NCI-H510A treated with DMSO at 0.1 percent for 48 hours (cell line): ENCODE measurements at regions not wholly inside any gene's neighbourhood (a gene's known extent, or its start where the extent isn't known, plus 50 kb on each side); places are given as distances from the start of the nearest gene placed in this dataset.

Experiments used
- DNase-seq: peaks from one replicate; lab custom pipeline; 2025; lab: John Stamatoyannopoulos, UW

GRCh38 chr10:3850999-3851937 is 66.3 kb upstream of the KLF6 start:
- no peak for DNase-seq

DNA sequence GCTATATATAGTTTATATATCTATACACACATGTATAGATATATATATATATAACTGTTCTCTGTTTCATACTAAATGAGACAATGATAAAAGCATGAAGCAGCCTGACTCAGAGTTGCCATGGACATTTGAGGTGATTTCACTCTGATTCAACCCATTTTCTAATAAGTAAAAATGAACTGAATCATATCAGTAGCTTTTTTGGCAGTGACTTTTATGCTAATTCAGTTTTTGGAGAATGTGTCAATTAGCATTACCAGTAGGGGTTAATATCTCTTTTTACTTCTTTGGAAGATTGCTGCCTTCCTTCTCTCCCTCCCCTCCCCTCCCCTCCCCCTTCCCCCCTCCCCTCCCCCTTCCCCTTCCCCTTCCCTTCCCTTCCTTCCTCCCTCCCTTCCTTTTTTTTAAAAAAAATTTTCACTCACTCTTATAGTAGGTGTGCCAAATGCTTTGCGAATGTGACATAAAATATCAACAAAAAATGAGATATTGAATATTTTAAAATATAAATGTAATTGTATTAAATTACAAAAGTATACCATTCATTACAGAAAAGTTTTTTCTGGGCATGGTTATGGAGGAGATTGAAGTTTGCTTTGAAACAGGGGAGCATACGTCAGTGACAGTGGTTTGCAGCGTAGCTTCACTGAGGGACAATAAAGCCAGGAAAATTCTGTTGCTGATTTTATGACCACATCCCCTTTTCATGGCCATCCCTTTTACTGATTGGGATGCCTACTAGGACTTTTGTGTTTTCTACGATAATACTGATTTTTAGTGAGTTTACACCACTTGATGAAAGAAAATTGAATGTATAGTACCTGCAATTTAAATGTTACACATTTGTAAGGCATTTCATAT is 64.0 kb upstream of the KLF6 start:
- no peak for DNase-seq

GRCh38 chr10:3848005-3848774 is 63.2 kb upstream of the KLF6 start:
- no peak for DNase-seq

DNA sequence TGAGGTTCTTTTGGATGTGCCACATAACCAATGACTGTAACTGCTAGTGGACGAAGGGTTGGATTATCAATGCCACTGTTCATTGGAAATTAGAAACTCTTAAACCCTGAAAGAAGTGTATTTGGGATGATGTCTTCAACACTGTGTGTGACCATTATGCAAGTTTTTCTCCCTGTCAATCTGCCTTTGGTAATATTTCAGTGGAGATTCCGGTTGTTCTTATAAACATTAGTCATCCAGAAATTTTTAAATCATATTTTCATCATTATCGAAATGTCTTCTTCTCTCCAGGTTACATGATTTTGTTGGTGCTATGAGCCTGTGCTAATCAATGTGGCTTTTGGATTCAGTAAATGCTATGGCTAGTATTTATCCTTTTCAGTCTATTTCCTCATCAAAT is 61.7 kb upstream of the KLF6 start:
- DNase-seq, result no peak

GRCh38 chr10:3844491-3845025 is 59.5 kb upstream of the KLF6 start:
- DNase-seq, result no peak

DNA sequence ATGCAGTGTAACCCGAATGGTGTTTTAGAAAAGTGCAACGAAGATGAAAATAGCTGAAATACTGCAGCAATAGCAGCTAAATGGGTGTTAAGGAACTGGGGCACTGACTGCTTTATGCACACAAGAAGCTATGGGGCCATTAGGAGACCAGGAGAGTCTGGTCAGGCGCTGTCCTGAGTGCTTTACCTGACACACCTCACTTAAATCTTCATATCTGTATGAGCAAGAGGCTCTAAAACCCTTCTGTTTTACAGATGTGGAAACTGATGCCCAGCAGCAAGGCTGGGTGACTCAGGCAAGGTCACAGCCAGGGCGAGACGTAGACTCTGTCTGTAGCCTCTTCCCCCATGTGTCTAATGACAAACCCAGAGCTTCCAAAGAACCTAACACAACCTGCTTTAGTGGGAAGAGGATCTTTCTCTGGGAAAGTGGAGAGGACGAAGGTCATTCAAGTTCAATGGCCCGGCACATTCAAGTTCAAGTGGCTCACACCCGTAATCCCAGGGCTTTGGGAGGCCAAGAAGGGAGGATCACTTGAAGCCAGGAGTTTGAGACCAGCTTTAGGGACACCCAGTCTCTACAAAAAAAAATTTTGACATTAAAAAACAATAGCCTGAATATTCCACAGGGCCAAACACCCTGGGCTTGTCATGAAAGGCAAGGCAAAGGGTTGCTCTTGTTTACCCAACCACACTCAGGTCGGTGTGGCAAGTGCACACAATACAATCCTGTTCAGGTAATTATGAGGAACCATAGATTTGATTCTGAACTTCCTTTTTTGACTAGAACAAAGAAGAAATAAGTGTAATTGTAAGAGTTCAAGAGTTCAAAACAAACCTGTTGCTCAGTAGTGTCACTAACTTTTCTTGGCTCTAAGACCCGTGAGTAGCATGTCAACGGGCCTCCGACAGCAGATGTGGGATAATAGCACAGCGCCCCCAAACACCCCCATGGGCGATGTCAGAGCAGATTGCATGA is 53.7 kb upstream of the KLF6 start:
- peak; percentile 8 for DNase-seq

DNA sequence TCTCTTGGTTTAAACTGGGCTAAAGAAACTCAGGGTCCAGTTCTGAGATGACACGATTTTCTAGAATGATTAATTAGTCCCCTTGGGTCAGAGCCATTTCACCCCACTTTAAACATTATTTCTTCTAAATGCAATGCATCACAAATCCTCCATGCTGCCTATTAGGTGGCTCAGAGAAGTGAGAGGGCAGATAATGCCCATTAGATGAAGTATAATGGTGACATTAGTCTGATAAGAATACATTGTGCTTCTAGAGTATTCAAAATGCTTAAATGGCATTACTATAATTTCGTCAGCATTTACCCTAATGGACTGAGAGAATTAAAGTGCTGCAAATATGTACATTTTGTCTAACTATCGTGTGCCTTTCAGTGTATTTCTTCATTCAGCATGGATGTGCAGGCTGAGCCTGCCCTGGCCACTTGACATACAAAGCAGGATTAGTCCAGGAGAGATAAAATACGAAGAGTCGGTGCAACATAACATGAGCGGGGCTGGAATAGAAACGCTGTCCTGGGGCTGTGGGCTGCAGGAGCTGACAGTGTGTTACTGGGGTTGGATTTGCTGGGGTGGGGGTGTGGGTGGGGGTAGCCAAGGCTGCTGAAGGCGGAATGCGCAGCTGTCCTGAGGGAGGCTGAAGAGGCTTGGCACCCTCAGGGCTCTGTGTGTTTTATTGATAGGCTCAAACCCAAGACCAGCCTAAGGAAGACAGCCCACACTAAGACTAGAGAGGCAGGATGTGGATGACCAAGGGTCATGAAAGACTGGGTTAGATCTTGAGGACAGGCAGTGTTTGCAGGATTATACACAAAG is 52.8 kb upstream of the KLF6 start:
- no peak for DNase-seq

GRCh38 chr10:3836222-3836820 is 51.3 kb upstream of the KLF6 start:
- no peak for DNase-seq

- DNase-seq, result no peak
Observed at GRCh38 chr10:3835770-3836169, 50.8 kb upstream of the KLF6 start.

GRCh38 chr10:3834947-3835346 is 49.9 kb upstream of the KLF6 start:
- DNase-seq, result no peak
